ENCODE measurements at regions not wholly inside any gene's neighbourhood (a gene's known extent, or its start where the extent isn't known, plus 50 kb on each side); places are given as distances from the start of the nearest gene placed in this dataset.
"Not testable (repeated sequence)": the region's sequence is repeated elsewhere in the genome, so short reads cannot be mapped to it uniquely, and the experiment has no call there.

DNA sequence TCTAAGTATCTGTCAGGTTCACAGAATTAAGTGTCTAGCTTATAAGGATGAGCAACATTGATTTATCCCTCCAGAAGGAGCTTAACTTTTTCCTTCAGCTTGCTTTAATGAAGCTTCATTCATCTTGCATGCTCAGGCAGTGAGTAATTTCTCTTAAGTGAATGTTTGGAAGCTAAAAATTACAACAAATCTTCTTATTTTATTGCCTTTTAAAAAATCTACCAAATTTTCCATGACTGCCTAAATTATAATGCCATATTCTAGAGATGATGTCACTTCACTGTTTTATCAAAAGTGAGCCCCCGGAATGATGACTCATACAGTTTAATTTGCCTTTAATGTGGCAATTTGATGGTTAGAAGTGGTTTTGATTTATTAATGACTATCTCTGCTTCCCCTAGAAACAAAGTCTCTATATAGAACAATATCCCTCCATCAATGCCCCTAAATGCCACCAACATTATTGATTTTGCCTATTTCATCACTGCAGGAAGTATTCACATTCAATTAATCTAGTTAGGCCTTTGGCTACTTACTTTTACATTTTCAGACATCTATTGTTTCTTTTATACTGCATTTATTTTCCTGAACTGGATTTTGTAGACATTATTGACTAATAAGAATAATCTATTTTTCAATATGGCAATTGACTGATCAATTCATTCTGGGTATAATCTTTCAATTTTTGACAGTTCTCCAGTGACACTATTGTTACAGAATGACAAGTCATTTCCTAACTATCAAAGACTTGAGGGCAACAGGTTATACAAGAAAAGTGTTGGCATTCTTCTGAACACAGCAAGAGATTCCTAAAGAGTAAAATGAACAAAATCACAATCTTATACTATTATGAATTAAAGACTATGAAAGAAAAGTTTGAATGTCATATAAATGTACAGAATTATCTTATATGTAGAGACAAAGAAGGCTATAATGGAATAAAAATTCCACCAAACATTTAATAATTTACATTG is 139.3 kb upstream of the ODAD2 start:
- DNase-seq (ENCODE audit: low spot score): no peak

DNA sequence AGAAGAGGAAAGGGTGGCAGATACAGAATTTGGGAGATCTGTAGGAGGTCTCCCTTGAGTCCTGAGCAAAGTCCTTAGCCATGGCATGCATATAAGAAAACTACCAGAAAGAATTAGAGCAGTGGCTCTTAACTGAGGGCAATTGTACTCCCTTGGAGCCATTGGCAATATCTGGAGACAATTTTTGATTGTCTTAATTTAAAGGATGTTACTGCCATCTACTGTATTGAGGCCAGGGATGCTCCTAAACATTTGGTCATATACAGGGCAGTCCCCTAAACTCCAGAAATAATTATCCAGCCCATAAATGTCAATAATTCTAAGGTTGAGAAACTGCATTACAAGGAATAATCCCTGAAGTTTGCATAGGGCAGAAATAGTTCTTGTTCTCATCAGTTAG is 136.4 kb upstream of the ODAD2 start:
- no peak for DNase-seq (ENCODE audit: low spot score)

DNA sequence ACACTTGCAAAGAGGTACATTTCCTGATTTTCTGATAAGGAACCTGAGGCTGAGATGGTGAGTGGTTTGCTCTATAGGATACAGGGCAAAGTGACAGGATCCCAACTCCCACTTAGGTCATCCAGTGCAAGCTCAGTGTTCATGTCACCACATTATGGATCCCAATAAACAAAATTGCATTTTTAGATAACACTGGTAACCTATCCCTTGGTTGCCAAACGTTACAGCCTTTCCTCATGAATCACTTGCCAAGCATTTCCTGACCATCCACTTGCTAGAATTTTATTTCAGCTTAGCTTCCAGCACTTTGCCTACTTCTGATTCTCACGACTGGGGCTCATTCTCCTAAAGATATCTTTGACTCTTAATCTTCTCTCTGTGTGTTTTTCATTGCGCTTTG is 131.4 kb upstream of the ODAD2 start:
- no peak for DNase-seq (ENCODE audit: low spot score)

DNA sequence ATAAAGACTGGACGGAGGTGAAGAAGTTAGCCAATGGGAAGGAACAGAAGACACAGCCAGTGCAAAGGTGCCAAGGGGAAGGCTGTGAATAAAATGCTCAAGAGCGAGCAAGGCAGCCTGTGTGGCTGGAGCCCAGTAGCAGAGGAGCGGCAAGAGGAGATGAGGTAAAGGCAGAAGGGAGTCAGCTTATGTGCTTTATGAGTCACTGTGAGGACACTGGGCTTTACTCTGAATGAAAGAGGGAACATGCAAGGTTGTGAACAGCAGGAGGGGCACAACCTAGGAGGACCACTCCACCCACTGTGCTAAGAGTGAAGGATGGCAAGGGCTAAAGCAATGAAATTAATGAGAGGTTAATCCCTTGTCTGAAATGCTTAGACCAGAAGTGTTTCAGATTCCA is 129.0 kb upstream of the ODAD2 start:
- DNase-seq (ENCODE audit: low spot score): no peak

DNA sequence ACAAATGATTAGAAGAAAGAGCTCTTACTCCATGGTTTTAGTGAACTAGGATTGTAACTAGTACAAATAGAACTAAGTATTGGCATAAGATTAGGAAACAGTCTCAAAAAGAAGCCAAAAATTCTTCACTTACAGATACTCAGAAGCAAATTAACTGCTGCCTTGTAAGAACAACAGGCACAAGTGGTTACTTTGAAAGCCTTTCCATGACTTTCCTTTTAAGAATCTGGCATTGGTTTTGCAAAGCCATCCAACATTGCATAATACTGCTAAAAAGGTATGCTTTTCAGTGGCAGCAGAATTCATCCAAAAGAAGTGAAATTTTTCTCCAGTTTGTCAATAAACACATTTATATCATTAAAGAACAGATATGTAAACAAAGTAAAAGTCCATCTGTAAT is 126.8 kb upstream of the ODAD2 start:
- DNase-seq (ENCODE audit: low spot score): no peak

DNA sequence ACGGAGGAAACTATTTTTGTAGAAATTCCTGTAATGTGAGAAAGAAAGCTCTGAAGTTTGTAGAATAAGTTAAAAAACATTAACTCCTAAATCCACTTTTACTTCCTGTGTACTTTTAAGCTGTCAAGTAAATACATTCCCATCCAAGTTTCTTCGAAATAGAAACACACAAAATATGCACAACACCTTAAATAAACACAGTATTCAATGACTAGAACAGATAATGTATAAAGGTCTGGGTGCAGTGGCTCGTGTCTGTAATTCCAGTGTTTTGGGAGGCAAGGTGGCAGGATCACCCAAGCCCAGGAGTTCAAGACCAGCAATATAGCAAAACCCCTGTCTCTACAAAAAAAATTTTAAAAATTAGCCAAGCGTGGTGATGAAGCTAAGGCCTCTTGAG is 121.9 kb upstream of the ODAD2 start:
- DNase-seq (ENCODE audit: low spot score): no peak

DNA sequence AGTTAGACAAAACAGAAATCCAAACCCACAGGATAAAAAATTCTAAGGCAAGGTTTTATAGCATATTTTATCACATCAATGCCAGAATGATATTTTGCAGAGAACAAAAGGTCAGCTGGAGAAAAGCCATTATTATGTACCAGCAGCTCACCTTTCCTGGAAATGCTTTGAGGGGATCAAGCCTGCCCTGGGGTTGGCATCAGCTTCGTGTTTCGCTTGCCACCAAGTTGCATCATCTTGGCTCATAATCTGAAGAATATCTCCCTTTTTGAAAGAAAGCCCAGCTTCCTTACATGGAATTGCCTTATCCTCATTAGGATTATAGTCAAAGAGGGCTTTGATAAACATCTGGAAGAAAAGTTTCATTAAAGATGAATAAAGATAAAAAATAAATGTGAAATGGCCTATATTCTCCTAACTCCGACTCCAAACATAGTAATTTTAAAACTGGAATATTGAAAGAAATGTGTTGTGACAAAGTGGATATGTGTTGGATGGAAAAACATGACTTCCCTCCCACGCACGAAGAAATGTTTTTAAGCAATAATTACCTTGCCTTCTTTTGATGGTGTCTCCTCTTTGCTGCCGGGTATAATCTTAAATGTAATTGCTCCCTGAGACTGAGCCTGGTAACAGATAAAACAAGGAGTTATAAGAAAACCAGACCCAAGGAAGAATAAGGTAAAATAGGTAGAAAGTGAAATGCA is 121.3 kb upstream of the ODAD2 start:
- no peak for DNase-seq (ENCODE audit: low spot score)

DNA sequence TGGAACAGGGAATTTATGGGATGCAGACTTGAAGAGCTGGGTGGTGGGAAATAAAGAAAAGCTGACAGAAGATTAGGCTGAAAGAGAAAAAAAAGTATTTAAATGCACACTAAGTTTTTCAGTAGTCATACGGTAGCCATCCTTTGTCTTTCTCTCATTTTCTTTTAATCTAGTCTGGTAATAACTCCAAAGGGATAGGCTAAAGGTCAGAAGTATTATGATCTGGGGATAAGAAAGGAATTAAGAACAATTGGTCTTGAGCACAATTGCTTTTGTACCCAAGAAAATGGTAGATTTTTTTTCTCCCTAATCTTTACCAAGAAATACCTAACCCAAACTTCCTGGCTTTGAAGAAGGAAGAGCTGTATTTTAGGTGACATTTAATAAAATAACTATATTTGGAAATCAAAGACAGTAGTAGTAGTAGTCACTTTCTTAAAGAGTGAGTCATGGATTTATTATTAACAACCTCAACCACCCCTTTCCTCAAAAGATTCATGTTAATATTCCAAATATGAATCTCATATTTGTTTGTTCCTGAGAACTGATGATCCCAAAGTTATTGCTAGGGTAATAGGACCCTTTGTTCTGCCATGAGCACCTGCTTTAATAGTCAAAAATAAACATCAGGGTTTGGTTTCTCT is 120.2 kb upstream of the ODAD2 start:
- no peak for DNase-seq (ENCODE audit: low spot score)

DNA sequence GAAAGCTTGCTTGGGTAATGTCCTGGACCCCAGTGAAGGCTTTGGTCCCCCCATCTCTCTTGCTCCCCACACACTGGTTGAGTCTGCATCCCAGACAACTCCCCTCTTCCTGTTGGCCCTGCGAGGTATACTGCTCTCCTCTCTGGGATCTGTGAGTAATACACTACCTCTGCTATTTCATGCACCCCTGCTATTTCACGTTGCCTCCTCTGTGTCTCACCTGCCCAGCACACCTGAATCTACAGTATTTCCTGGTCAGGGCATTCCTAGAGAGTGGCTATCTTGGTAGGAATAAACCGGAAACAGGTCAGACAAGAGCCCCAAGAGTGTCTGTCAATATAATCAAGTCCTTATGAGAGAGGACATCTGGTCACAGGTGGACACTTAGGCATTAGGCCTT is 114.3 kb upstream of the ODAD2 start:
- no peak for DNase-seq (ENCODE audit: low spot score)

DNA sequence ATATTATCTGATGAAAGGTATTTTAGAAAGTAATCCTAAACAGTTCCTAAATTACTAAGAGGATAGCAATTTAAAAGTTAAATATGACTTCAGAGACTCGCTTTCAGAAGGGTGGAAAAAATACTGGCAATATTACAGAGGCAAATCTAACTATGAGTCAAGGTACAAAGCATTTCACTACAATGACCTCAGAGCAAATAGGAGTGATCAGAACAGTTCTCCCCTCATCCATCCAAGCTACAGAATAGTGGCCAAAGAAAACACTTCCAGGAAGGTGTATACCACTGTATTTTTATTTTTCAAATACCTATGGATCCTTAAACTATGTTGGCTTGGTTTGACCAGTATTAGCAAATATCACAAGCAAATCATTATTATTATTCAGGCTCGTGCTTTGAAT is 112.8 kb upstream of the ODAD2 start:
- DNase-seq (ENCODE audit: low spot score): no peak

DNA sequence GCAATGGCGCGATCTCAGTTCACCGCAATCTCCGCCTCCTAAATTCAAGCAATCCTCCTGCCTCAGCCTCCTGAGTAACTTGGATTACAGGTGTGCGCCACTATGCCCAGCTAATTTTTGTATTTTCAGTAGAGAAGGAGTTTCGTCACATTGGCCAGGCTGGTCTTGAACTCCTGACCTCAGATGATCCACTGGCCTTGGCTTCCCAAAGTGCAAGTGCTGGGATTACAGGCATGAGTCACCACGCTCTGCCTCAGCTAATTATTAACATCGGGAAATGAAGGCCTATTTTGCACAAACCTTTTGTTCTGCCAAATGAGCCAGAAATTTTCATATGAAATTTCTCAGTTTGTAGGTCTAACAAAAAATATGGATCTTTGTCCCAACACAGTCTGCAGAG is 106.7 kb upstream of the ODAD2 start:
- DNase-seq (ENCODE audit: low spot score): no peak

DNA sequence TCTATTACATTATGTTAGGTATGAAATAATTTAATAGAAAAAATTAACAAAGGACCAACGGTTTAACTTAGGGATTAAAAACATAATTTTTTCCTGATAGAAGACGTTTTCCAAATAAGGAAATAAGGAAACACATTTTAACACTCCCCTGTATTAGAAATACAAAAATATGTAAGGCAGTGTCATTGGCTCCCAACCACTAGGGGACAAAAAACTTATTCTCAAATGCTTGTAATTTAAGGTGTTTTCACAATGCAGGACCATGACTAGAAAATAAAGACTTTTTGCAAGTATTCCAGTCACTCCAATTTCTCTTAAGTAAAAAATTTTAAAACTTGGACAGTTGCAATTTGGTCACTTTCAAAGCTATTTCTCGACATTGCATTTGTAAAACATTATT is 98.8 kb upstream of the ODAD2 start:
- DNase-seq (ENCODE audit: low spot score): no peak

DNA sequence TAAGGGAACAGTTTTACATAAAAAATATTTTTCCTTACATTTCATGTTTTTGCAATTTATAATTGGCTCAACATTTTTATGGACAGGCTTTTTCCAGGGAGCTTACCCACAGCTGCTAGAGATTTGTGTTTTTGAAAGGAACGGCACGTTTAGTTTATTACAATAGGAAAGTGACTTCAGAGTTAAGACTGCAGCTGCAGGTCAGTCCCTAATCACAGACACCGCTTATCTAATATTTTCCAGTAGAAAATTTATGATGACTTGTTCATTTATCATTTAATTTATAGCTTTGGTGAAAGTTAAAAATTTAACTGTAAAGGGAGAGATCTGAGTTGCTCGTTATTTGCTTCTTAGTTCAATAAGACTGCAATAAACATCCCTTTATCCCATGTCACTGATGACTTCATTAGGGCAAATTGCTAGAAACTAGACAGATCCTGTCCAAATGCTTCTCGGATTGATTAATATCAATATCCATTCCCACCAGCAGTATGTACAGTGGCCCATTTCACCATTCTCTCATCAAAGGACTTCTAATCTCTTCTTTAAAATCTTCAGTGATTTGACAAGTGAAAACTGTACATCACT is 97.0 kb upstream of the ODAD2 start:
- no peak for DNase-seq (ENCODE audit: low spot score)

DNA sequence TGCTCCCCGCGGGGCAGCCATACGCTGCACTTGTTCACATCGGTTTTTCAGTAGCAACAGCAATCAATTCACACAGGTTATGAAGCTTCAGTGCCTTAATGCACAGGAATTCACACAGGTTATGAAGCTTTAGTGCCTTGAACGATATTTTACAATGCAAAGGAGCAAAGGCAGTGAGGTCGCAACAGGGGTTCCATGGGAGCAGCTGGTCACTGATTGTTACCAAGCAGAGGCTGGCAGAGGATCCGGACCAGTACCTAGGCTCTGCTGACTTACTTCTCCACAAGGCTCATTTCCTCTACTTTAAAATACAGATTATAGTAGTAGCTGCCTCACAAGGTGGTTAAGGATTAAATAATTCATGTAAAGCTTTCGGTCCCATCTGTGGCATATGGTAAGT is 95.2 kb upstream of the ODAD2 start:
- no peak for DNase-seq (ENCODE audit: low spot score)

DNA sequence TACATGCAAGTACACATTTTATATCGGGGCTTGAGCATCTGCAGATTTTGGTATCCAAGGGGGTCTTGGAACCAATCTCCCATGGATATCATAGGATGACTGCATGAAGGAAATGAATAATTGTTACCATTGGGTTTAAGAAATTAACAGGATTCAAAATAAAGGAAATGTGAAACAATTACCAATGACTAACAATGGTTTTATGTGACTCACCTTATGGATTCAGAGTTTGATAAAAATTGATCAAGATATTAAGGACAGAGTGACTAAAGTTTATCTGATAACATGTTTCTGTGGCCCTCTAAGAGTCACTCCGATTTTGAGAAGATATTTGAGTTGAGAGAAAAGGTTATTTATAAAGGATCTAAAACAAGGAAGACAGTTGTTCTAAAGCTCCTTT is 93.0 kb upstream of the ODAD2 start:
- no peak for DNase-seq (ENCODE audit: low spot score)

DNA sequence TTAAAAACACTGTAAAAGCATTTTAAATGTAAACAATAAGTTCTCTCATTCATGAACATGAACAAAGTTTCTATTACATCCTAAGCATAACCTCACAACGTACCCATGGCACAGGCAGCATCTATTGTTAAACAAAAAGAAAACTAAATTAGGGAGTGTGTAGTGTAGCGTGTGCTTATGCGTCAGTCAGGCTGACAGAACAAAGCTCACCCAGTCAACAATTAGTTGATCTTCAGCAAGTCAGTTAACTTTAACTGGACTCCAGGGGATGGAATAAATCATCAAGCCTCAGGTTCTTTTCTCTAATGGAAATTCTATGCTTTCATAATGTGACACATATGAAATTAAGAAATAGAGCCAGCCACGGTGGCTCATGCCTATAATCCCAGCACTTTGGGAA is 91.6 kb upstream of the ODAD2 start:
- no peak for DNase-seq (ENCODE audit: low spot score)

DNA sequence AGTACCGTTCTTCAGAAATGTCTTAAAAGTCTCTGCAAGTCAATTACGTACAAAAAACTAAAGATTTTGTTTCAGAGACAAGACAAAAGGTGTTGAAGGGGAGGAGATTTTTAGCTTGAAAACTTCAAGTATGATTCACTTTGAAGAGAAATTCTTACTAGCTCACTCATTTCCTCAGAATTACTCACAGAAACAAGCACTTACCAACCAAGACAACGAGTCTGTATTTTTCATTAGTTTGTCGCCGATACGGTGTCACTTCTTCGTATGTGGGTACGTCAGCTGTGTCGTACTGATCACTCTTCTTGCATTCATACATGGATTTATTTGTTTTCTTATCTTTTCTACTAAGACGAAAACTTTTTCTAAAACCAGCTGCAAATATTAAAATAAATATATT is 90.6 kb upstream of the ODAD2 start:
- DNase-seq (ENCODE audit: low spot score): no peak

DNA sequence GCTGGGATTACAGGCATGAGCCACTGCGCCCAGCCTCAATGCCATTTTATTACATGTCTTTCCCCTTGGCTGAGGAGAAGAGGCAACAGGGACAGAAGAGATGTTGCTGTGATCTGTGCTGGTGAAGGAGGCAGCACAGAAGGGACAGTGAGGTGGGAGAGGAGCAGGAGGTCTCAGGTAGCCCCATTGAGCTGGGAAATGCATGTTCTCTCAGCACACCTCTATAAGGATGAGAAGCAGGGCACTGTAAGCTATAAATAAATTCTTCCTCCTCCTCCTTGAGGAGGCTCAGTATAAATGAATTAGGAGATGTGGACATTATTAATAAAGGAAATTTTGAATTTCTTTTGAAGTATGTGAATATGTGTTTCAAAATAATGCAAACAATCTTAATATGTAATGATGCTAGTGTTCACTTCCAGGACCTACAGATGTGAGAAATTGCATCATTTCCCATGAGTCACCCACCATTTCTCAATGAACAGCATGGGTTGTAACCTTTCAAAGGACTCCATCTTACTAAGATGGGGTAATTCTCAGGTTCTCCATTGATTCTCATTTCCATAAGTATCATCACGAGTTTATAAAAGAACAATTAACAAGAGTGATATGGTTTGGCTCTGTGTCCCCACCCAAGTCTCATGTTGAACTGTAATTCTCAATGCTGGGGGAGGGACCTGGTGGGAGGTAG is 88.9 kb upstream of the ODAD2 start:
- no peak for DNase-seq (ENCODE audit: low spot score)

DNA sequence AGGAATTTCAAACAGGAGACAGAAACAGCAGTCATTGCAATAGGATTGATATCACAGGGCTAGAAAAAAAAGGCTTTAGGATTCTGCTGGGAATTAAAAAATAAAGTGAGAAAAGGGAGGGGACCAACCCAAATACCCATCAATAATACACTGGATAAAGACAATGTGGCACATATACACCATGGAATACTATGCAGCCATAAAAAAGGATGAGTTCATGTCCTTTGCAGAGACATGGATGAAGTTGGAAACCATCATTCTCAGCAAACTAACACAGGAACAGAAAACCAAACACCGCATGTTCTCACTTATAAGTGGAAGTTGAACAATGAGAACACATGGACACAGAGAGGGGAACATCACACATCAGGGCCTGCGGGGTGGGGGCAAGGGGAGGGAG is 86.9 kb upstream of the ODAD2 start:
- not testable (repeated sequence) for DNase-seq (ENCODE audit: low spot score)

DNA sequence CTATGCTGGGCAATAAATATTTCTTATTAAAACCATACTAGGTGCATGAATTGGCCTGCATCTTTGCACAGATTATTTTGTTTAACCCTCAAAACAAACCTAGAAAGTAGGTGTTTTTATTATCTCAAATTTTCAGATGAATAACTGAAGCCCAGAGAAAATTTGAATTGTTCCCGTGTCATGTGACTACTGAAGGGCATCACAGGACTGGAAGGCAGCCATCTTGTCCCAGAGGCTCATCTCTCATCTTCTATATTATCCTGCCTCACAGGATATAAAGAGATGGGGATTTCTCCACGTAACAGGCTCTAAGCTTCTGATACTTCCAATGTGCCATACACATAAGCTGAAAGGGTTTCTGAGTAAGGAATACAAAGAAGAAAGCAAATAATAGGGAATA is 84.0 kb upstream of the ODAD2 start:
- no peak for DNase-seq (ENCODE audit: low spot score)

DNA sequence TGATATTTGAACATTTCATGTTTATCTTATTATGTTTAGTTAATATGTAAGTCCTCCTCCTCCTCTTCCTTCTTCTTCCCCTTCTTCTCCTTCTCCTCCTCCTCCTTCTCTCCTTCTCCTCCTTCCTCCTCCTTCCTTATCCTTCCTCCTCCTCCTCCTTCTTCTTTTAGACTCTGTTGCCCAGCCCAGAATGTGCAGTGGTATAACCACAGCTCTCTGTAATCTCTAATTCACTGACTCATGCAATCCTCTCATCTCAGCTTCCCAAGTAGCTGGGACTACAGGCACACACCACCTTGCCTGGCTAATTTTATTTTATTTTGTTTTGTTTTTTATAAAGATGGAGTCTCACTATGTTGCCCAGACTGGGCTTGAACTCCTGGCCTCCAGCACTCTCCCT is 83.4 kb upstream of the ODAD2 start:
- DNase-seq (ENCODE audit: low spot score): no peak

DNA sequence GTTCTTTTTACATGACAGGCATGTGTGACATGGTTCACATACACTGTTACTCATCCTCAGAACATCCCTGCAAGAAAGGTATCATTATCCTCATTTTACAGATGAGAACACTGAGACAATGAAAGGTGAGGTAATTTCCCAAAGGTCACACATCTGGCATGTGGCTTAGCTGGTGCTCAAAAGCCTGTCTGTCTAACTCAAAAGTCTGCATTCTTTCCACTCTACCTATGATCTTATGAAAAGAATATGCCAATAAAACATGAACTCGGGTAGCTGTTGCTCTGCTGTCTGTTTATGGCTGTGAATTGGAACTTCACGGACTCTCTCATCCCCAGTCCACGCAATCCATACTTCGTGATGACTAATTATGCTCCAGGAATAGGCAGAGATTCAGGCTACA is 79.0 kb upstream of the ODAD2 start:
- no peak for DNase-seq (ENCODE audit: low spot score)
